Neutrophil (primary cell): ENCODE measurements at regions not wholly inside any gene's neighbourhood (a gene's known extent, or its start where the extent isn't known, plus 50 kb on each side); places are given as distances from the start of the nearest gene placed in this dataset.

Experiments
- H3K27ac ChIP-seq: fragments of 200-600 bp; sonication (generic); 2 replicates; pipeline ENCODE4 v1.5.1; 2016; ENCODE audit warnings: mild to moderate bottlenecking, moderate library complexity
- H3K27me3 ChIP-seq: fragments of 200-600 bp; sonication (generic); 2 replicates; pipeline ENCODE4 v1.6.0; 2016; ENCODE audit warnings: mild to moderate bottlenecking
- H3K36me3 ChIP-seq: fragments of 200-600 bp; sonication (generic); 2 replicates; pipeline ENCODE4 v1.5.1; 2017
- H3K4me1 ChIP-seq, 2 experiments: fragments of 200-600 bp in 1 of 2; sonication (generic) in 1 of 2; 1 replicate in 1 of 2; 2 replicates in 1 of 2; pipeline versions ENCODE4 v1.5.1 to v1.6.1; 2013 to 2016; ENCODE audit warnings: low read depth in 1 of 2, low read length in 1 of 2, mild to moderate bottlenecking in 1 of 2, moderate library complexity in 1 of 2; ENCODE audit not compliant: control insufficient read depth in 1 of 2, insufficient read depth in 1 of 2
- H3K4me3 ChIP-seq, 2 experiments: fragments of 200-600 bp in 1 of 2; sonication (generic) in 1 of 2; 1 replicate in 1 of 2; 2 replicates in 1 of 2; pipeline ENCODE4 v1.5.1; 2013 to 2016; ENCODE audit warnings: low read depth in 1 of 2, low read length in 1 of 2, mild to moderate bottlenecking in 1 of 2, moderate library complexity in 1 of 2
- H3K9me3 ChIP-seq: fragments of 200-600 bp; sonication (generic); 2 replicates; pipeline ENCODE4 v1.5.1; 2016
- CTCF ChIP-seq: fragments of 200-600 bp; sonication (generic); IDR thresholded peaks from 2 replicates; pipeline ENCODE4 v1.5.1; 2016; ENCODE audit warnings: antibody characterized with exemption

GRCh38 chr5:2876183-2876582, 124.7 kb upstream of the IRX2 start:
- H3K4me3 ChIP-seq = no peak overlapping the region

GRCh38 chr5:2874099-2874498, 122.6 kb upstream of the IRX2 start:
- H3K36me3 ChIP-seq = no peaks in the 10 kb centered on the region
- H3K4me1 ChIP-seq = no peaks in the 10 kb centered on the region
- H3K27ac ChIP-seq = no peak overlapping the region
- H3K9me3 ChIP-seq = no peaks in the 10 kb centered on the region
- no peaks in the 10 kb centered on the region for H3K27me3 ChIP-seq
- H3K4me3 ChIP-seq = no peak overlapping the region
- no peak for TF ChIP-seq CTCF

More at GRCh38 chr5:2876183-2876582, 124.7 kb upstream of the IRX2 start:
- H3K27me3 ChIP-seq = no peaks in the 10 kb centered on the region
- H3K27ac ChIP-seq = no peak overlapping the region
- TF ChIP-seq CTCF = no peak
- H3K36me3 ChIP-seq = no peaks in the 10 kb centered on the region
- no peaks in the 10 kb centered on the region for H3K4me1 ChIP-seq
- no peaks in the 10 kb centered on the region for H3K9me3 ChIP-seq

- H3K36me3 ChIP-seq = no peaks in the 10 kb centered on the region
- H3K4me1 ChIP-seq = no peaks in the 10 kb centered on the region
- H3K4me3 ChIP-seq = no peak overlapping the region
- H3K27me3 ChIP-seq = no peaks in the 10 kb centered on the region
- no peaks in the 10 kb centered on the region for H3K9me3 ChIP-seq
- no peak for TF ChIP-seq CTCF
- H3K27ac ChIP-seq = no peak overlapping the region
These were observed 121.2 kb upstream of the IRX2 start for GRCh38 chr5:2872676-2873075.

- no peaks in the 10 kb centered on the region for H3K9me3 ChIP-seq
- no peak for TF ChIP-seq CTCF
- H3K4me1 ChIP-seq = no peaks in the 10 kb centered on the region
- H3K27me3 ChIP-seq = no peaks in the 10 kb centered on the region
- no peak overlapping the region for H3K4me3 ChIP-seq
- no peaks in the 10 kb centered on the region for H3K36me3 ChIP-seq
- H3K27ac ChIP-seq = no peak overlapping the region
These were observed 119.8 kb upstream of the IRX2 start for GRCh38 chr5:2871282-2871681.

GRCh38 chr5:2869471-2869870, 118.0 kb upstream of the IRX2 start:
- H3K36me3 ChIP-seq = no peaks in the 10 kb centered on the region
- H3K9me3 ChIP-seq = no peaks in the 10 kb centered on the region
- no peak for TF ChIP-seq CTCF

GRCh38 chr5:2867373-2867933, 116.0 kb upstream of the IRX2 start:
- no peak overlapping the region for H3K4me3 ChIP-seq
- H3K4me1 ChIP-seq = no peaks in the 10 kb centered on the region
- H3K27ac ChIP-seq = no peak overlapping the region
- no peak for TF ChIP-seq CTCF
- no peaks in the 10 kb centered on the region for H3K27me3 ChIP-seq
- H3K9me3 ChIP-seq = no peaks in the 10 kb centered on the region
- no peaks in the 10 kb centered on the region for H3K36me3 ChIP-seq

More at GRCh38 chr5:2869471-2869870, 118.0 kb upstream of the IRX2 start:
- H3K4me1 ChIP-seq = no peaks in the 10 kb centered on the region
- H3K4me3 ChIP-seq = no peak overlapping the region
- H3K27ac ChIP-seq = no peak overlapping the region
- no peaks in the 10 kb centered on the region for H3K27me3 ChIP-seq
